GM21515 (cell line): ENCODE measurements at regions not wholly inside any gene's neighbourhood (a gene's known extent, or its start where the extent isn't known, plus 50 kb on each side); places are given as distances from the start of the nearest gene placed in this dataset.
"Not testable (repeated sequence)": the region's sequence is repeated elsewhere in the genome, so short reads cannot be mapped to it uniquely, and the experiment has no call there.

Experiments used
- ATAC-seq: cut with Tn5 transposase; IDR thresholded peaks from one replicate; pipeline ENCODE4 v1.9.1; 2021; ENCODE audit not compliant: unreplicated experiment

DNA sequence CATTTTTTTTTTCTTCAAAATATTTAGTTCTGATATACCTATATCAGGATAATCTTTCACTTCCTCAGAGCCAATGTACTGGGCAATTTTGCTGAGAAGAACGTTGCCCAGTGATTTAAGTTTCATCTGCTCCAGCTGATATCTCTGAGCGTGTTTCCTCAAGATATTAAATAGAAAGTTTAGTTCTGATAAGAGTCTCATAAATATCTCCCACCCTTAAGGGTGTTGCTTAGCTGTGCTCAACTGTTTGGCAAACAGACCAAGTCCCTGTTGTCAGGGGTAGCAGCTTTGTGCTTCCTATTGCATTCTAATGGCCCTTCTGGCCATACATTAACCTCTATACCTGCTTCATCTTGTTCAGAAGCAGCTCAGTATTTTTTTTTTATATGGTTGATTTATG, 84.7 kb upstream of the GPR141 start:
- no peak for ATAC-seq

DNA sequence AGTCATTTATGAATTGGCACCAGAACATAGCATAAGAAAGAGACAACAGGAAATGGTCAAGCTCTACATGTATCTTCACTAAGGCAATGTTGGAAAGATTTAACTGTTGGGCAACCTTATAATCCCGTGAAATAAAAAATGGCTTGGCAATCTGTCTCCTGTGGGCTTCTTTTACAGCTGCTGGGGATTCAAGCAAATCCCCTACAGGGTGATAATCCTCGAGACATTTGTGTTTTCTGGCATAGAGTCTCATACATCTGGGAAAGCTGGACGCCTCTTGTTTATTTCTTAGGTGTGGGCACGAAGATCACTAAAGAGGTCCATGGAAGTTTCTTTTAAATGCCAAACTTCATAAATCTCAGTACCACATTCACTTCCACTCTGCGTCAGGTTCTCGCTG, 82.2 kb upstream of the GPR141 start:
- ATAC-seq = no peak

DNA sequence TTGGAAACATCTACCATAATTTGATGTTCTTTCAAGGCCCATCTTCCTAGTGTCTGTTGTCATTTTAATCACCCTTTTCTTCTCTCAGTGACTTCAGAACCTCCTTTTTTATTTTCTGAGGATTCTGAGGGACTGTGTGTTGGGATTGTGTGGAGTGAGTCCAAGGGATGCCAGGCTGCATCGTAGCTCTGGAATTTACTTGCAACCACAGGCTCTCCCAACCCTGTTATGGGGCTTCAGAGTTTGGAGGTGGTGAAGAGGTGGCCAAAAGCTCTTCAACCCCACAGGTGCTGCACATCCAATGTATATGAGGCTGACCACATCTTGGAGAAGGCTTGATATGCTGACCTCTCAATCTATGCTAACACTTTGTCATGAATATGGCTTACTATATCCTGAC, 79.5 kb upstream of the GPR141 start:
- no peak for ATAC-seq

DNA sequence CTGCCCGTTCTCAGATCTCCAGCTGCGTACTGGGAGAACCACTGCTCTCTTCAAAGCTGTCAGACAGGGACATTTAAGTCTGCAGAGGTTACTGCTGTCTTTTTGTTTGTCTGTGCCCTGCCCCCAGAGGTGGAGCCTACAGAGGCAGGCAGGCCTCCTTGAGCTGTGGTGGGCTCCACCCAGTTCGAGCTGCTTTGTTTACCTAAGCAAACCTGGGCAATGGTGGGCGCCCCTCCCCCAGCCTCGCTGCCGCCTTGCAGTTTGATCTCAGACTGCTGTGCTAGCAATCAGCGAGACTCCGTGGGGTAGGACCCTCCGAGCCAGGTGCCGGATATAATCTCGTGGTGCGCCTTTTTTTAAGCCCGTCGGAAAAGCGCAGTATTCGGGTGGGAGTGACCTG, 66.2 kb upstream of the GPR141 start:
- not testable (repeated sequence) for ATAC-seq

DNA sequence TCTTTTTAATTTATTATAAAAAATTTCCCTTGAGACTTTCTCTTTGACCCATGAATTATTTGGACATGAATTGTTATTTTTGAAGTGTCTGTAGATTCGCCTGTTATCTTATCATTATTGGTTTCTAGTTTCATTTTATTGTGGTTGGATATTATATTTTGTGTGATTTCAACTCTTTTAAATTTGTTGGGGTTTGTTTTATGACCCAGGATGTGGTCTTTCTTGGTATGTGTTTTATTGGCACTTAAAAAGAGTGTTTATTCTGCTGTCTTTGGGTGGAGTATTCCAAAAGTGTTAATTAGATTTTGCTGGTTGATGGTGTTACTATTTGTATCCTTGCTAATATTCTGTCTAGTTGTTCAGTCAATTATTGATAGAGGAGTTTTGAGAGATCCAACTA, 50.5 kb upstream of the GPR141 start:
- ATAC-seq = no peak
